Suprapubic skin (tissue), 4 donors: ENCODE measurements at regions not wholly inside any gene's neighbourhood (a gene's known extent, or its start where the extent isn't known, plus 50 kb on each side); places are given as distances from the start of the nearest gene placed in this dataset.

Experiments
- EP300 ChIP-seq: sonication (generic); formaldehyde crosslinking; IDR thresholded peaks from one replicate; pipeline ENCODE4 v1.6.1; 2017; ENCODE audit warnings: antibody characterized with exemption
- POLR2A ChIP-seq, 2 donors: fragments of 450-650 bp; IDR thresholded peaks; one replicate each; pipeline ENCODE4 v1.6.1; 2017; ENCODE audit warnings: antibody characterized with exemption in 2 of 2, mild to moderate bottlenecking in 2 of 2, moderate library complexity in 2 of 2
- POLR2AphosphoS5 ChIP-seq, 3 donors: sonication (generic); formaldehyde crosslinking; IDR thresholded peaks; one replicate each; pipeline ENCODE4 v1.6.1; 2017; ENCODE audit warnings: antibody characterized with exemption in 3 of 3
- TF ChIP-seq, protein P1 (sequence below), 2 donors: fragments of 200-600 bp in 1 of 2; fragments of 450-650 bp in 1 of 2; sonication (generic) in 1 of 2; IDR thresholded peaks; one replicate each; pipeline ENCODE4 v1.5.1; 2016 to 2019; ENCODE audit warnings: antibody characterized with exemption in 2 of 2, mild to moderate bottlenecking in 1 of 2, moderate library complexity in 1 of 2

- TF ChIP-seq, protein P1, sequence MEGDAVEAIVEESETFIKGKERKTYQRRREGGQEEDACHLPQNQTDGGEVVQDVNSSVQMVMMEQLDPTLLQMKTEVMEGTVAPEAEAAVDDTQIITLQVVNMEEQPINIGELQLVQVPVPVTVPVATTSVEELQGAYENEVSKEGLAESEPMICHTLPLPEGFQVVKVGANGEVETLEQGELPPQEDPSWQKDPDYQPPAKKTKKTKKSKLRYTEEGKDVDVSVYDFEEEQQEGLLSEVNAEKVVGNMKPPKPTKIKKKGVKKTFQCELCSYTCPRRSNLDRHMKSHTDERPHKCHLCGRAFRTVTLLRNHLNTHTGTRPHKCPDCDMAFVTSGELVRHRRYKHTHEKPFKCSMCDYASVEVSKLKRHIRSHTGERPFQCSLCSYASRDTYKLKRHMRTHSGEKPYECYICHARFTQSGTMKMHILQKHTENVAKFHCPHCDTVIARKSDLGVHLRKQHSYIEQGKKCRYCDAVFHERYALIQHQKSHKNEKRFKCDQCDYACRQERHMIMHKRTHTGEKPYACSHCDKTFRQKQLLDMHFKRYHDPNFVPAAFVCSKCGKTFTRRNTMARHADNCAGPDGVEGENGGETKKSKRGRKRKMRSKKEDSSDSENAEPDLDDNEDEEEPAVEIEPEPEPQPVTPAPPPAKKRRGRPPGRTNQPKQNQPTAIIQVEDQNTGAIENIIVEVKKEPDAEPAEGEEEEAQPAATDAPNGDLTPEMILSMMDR (IDR thresholded peaks at IDR 0.05), result no peak
- TF ChIP-seq POLR2A (IDR thresholded peaks at IDR 0.05) (no peak), POLR2AphosphoS5 (IDR thresholded peaks at IDR 0.05) (no peak), EP300 (no peak)
These were observed 217.9 kb upstream of the ITGA4 start for GRCh38 chr2:181239201-181239799.
